ENCODE measurements at regions not wholly inside any gene's neighbourhood (a gene's known extent, or its start where the extent isn't known, plus 50 kb on each side); places are given as distances from the start of the nearest gene placed in this dataset.
"Not testable (repeated sequence)": the region's sequence is repeated elsewhere in the genome, so short reads cannot be mapped to it uniquely, and the experiment has no call there.

GRCh38 chr5:18801413-18801812 is 1167.2 kb downstream of the TAF11L14 start:
- not testable (repeated sequence) for H3K27ac ChIP-seq (ENCODE audit: low read depth, low read length); H2BK5ac ChIP-seq (ENCODE audit: low read depth, low read length, poor library complexity); H3K9ac ChIP-seq (ENCODE audit: low read length); H3K79me2 ChIP-seq (ENCODE audit: control insufficient read depth, insufficient read depth, low read length, poor library complexity); H4K8ac ChIP-seq (ENCODE audit: low read depth, low read length); H3K14ac ChIP-seq (ENCODE audit: low read length); H3K36me3 ChIP-seq (ENCODE audit: control insufficient read depth in 1 of 2, insufficient read depth in 2 of 2, low read length in 2 of 2); H3K4me2 ChIP-seq (ENCODE audit: low read length); H3K4me1 ChIP-seq (ENCODE audit: control insufficient read depth in 1 of 2, insufficient read depth in 2 of 2, low read length in 2 of 2); H4K91ac ChIP-seq (ENCODE audit: low read depth, low read length); H3K4ac ChIP-seq (ENCODE audit: low read depth, low read length); H2BK120ac ChIP-seq (ENCODE audit: insufficient read depth, low read length, poor library complexity); H3K18ac ChIP-seq (ENCODE audit: low read length); H3K79me1 ChIP-seq (ENCODE audit: low read length); DNase-seq; H3K9me3 ChIP-seq (ENCODE audit: insufficient read depth, low read depth, low read length); H2AK5ac ChIP-seq (ENCODE audit: low read length); H3K4me3 ChIP-seq (ENCODE audit: low read depth, low read length); H3K27me3 ChIP-seq (ENCODE audit: insufficient read depth, low read length); H4K12ac ChIP-seq (ENCODE audit: low read depth, low read length); H2BK12ac ChIP-seq (ENCODE audit: low read length); H3K23ac ChIP-seq (ENCODE audit: low read length); H2AFZ ChIP-seq (ENCODE audit: insufficient read depth, low read length, poor library complexity)
- no CpG with 5 or more reads among the region's 3 CpGs for WGBS (ENCODE audit: extremely low coverage, insufficient coverage, insufficient read length)

GRCh38 chr5:18802336-18802735 is 1168.1 kb downstream of the TAF11L14 start:
- H3K4me3 ChIP-seq (ENCODE audit: low read depth, low read length) = no peak overlapping the region
- no peak overlapping the region for H2AFZ ChIP-seq (ENCODE audit: insufficient read depth, low read length, poor library complexity)
- H3K4ac ChIP-seq (ENCODE audit: low read depth, low read length) = no peak overlapping the region
- no peak overlapping the region for H3K14ac ChIP-seq (ENCODE audit: low read length)
- no peak overlapping the region for H4K8ac ChIP-seq (ENCODE audit: low read depth, low read length)
- H3K18ac ChIP-seq (ENCODE audit: low read length) = no peak overlapping the region
- H3K27ac ChIP-seq (ENCODE audit: low read depth, low read length) = no peak overlapping the region
- H3K4me2 ChIP-seq (ENCODE audit: low read length) = no peak overlapping the region
- H3K79me2 ChIP-seq (ENCODE audit: control insufficient read depth, insufficient read depth, low read length, poor library complexity) = no peaks in the 10 kb centered on the region
- no peak overlapping the region for H3K23ac ChIP-seq (ENCODE audit: low read length)
- no CpG with 5 or more reads among the region's 2 CpGs for WGBS (ENCODE audit: extremely low coverage, insufficient coverage, insufficient read length)
- no peaks in the 10 kb centered on the region for H3K36me3 ChIP-seq (ENCODE audit: control insufficient read depth in 1 of 2, insufficient read depth in 2 of 2, low read length in 2 of 2)
- no peak for DNase-seq
- H2BK5ac ChIP-seq (ENCODE audit: low read depth, low read length, poor library complexity) = no peak overlapping the region
- H3K9me3 ChIP-seq (ENCODE audit: insufficient read depth, low read depth, low read length) = no peaks in the 10 kb centered on the region
- no peaks in the 10 kb centered on the region for H3K27me3 ChIP-seq (ENCODE audit: insufficient read depth, low read length)
- no peak overlapping the region for H2BK120ac ChIP-seq (ENCODE audit: insufficient read depth, low read length, poor library complexity)
- no peak overlapping the region for H4K91ac ChIP-seq (ENCODE audit: low read depth, low read length)
- no peaks in the 10 kb centered on the region for H3K4me1 ChIP-seq (ENCODE audit: control insufficient read depth in 1 of 2, insufficient read depth in 2 of 2, low read length in 2 of 2)
- H3K9ac ChIP-seq (ENCODE audit: low read length) = no peak overlapping the region
- no peak overlapping the region for H2AK5ac ChIP-seq (ENCODE audit: low read length)
- no peak overlapping the region for H4K12ac ChIP-seq (ENCODE audit: low read depth, low read length)
- no peaks in the 10 kb centered on the region for H3K79me1 ChIP-seq (ENCODE audit: low read length)
- H2BK12ac ChIP-seq (ENCODE audit: low read length) = no peak overlapping the region

GRCh38 chr5:18805376-18805775 is 1171.1 kb downstream of the TAF11L14 start:
- Histone ChIP-seq H3K4ac (ENCODE audit: low read depth, low read length) (no peak overlapping the region), H3K4me3 (ENCODE audit: low read depth, low read length) (no peak overlapping the region), H2BK5ac (ENCODE audit: low read depth, low read length, poor library complexity) (no peak overlapping the region), H3K23ac (ENCODE audit: low read length) (no peak overlapping the region), H3K4me2 (ENCODE audit: low read length) (no peak overlapping the region), H3K4me1 (ENCODE audit: control insufficient read depth in 1 of 2, insufficient read depth in 2 of 2, low read length in 2 of 2) (no peaks in the 10 kb centered on the region), H3K27ac (ENCODE audit: low read depth, low read length) (no peak overlapping the region), H3K79me2 (ENCODE audit: control insufficient read depth, insufficient read depth, low read length, poor library complexity) (no peaks in the 10 kb centered on the region), H2AK5ac (ENCODE audit: low read length) (no peak overlapping the region), H2BK120ac (ENCODE audit: insufficient read depth, low read length, poor library complexity) (no peak overlapping the region), H3K27me3 (ENCODE audit: insufficient read depth, low read length) (no peaks in the 10 kb centered on the region), H3K9me3 (ENCODE audit: insufficient read depth, low read depth, low read length) (no peaks in the 10 kb centered on the region), H4K12ac (ENCODE audit: low read depth, low read length) (no peak overlapping the region), H2AFZ (ENCODE audit: insufficient read depth, low read length, poor library complexity) (no peak overlapping the region), H4K8ac (ENCODE audit: low read depth, low read length) (no peak overlapping the region), H3K79me1 (ENCODE audit: low read length) (no peaks in the 10 kb centered on the region), H4K91ac (ENCODE audit: low read depth, low read length) (no peak overlapping the region), H3K18ac (ENCODE audit: low read length) (no peak overlapping the region), H3K36me3 (ENCODE audit: control insufficient read depth in 1 of 2, insufficient read depth in 2 of 2, low read length in 2 of 2) (no peaks in the 10 kb centered on the region), H3K14ac (ENCODE audit: low read length) (no peak overlapping the region), H2BK12ac (ENCODE audit: low read length) (no peak overlapping the region), H3K9ac (ENCODE audit: low read length) (no peak overlapping the region)
- no CpG with 5 or more reads among the region's 2 CpGs for WGBS (ENCODE audit: extremely low coverage, insufficient coverage, insufficient read length)
- DNase-seq = no peak

GRCh38 chr5:18807256-18808149 is 1173.2 kb downstream of the TAF11L14 start:
- no CpG with 5 or more reads among the region's 10 CpGs for WGBS (ENCODE audit: extremely low coverage, insufficient coverage, insufficient read length)
- H3K9me3 ChIP-seq (ENCODE audit: insufficient read depth, low read depth, low read length) = no peaks in the 10 kb centered on the region

More at GRCh38 chr5:18807256-18808149, 1173.2 kb downstream of the TAF11L14 start:
- no peak overlapping the region for H2BK12ac ChIP-seq (ENCODE audit: low read length)
- no peaks in the 10 kb centered on the region for H3K4me1 ChIP-seq (ENCODE audit: control insufficient read depth in 1 of 2, insufficient read depth in 2 of 2, low read length in 2 of 2)
- no peak overlapping the region for H3K4ac ChIP-seq (ENCODE audit: low read depth, low read length)
- H2BK5ac ChIP-seq (ENCODE audit: low read depth, low read length, poor library complexity) = no peak overlapping the region
- H3K79me1 ChIP-seq (ENCODE audit: low read length) = no peaks in the 10 kb centered on the region
- no peak overlapping the region for H2BK120ac ChIP-seq (ENCODE audit: insufficient read depth, low read length, poor library complexity)
- H3K18ac ChIP-seq (ENCODE audit: low read length) = no peak overlapping the region
- no peak overlapping the region for H4K8ac ChIP-seq (ENCODE audit: low read depth, low read length)
- H3K23ac ChIP-seq (ENCODE audit: low read length) = no peak overlapping the region
- DNase-seq = no peak
- H3K4me3 ChIP-seq (ENCODE audit: low read depth, low read length) = no peak overlapping the region
- no peak overlapping the region for H4K91ac ChIP-seq (ENCODE audit: low read depth, low read length)
- no peak overlapping the region for H3K27ac ChIP-seq (ENCODE audit: low read depth, low read length)
- H3K27me3 ChIP-seq (ENCODE audit: insufficient read depth, low read length) = no peaks in the 10 kb centered on the region
- H4K12ac ChIP-seq (ENCODE audit: low read depth, low read length) = no peak overlapping the region
- no peak overlapping the region for H3K14ac ChIP-seq (ENCODE audit: low read length)
- H3K36me3 ChIP-seq (ENCODE audit: control insufficient read depth in 1 of 2, insufficient read depth in 2 of 2, low read length in 2 of 2) = no peaks in the 10 kb centered on the region
- H2AK5ac ChIP-seq (ENCODE audit: low read length) = no peak overlapping the region
- H3K79me2 ChIP-seq (ENCODE audit: control insufficient read depth, insufficient read depth, low read length, poor library complexity) = no peaks in the 10 kb centered on the region
- H2AFZ ChIP-seq (ENCODE audit: insufficient read depth, low read length, poor library complexity) = no peak overlapping the region
- no peak overlapping the region for H3K4me2 ChIP-seq (ENCODE audit: low read length)
- no peak overlapping the region for H3K9ac ChIP-seq (ENCODE audit: low read length)

Data from trophoblast cell (in vitro differentiated cells and primary cell).